Activated CD4-positive, alpha-beta T cell treated with anti-CD3 and anti-CD28 coated beads, Interleukin-2, amount 50 U/mL, for 24 hours (primary cell): ENCODE measurements at regions not wholly inside any gene's neighbourhood (a gene's known extent, or its start where the extent isn't known, plus 50 kb on each side); places are given as distances from the start of the nearest gene placed in this dataset.
"Not testable (repeated sequence)": the region's sequence is repeated elsewhere in the genome, so short reads cannot be mapped to it uniquely, and the experiment has no call there.

Source experiments
- DNase-seq, 2 donors: peaks; one replicate each; pipeline ENCODE4 v3.0.0-alpha.2; 2020; ENCODE audit warnings: low read depth in 1 of 2, low spot score in 1 of 2

- DNase-seq = no peak
Measured at GRCh38 chr13:87453244-87453643, 217.9 kb upstream of the SLITRK5 start.

- DNase-seq = no peak
Measured at GRCh38 chr13:87459419-87459818, 211.8 kb upstream of the SLITRK5 start.

- no peak for DNase-seq
Measured at GRCh38 chr13:87497426-87497825, 173.7 kb upstream of the SLITRK5 start.

- DNase-seq = no peak
Measured at GRCh38 chr13:87498681-87499080, 172.5 kb upstream of the SLITRK5 start.

GRCh38 chr13:87524775-87525174 lies 146.4 kb upstream of the SLITRK5 start:
- DNase-seq = no peak

GRCh38 chr13:87533776-87534175 lies 137.4 kb upstream of the SLITRK5 start:
- no peak for DNase-seq

- no peak for DNase-seq
Measured at GRCh38 chr13:87535911-87536310, 135.3 kb upstream of the SLITRK5 start.

GRCh38 chr13:87536499-87536898 lies 134.7 kb upstream of the SLITRK5 start:
- DNase-seq = no peak

GRCh38 chr13:87536899-87537298 lies 134.3 kb upstream of the SLITRK5 start:
- DNase-seq = no peak

- no peak for DNase-seq
Measured at GRCh38 chr13:87537951-87538350, 133.2 kb upstream of the SLITRK5 start.

GRCh38 chr13:87538366-87539052 lies 132.7 kb upstream of the SLITRK5 start:
- no peak for DNase-seq

GRCh38 chr13:87553142-87553541 lies 118.0 kb upstream of the SLITRK5 start:
- DNase-seq = no peak

GRCh38 chr13:87554045-87554444 lies 117.1 kb upstream of the SLITRK5 start:
- DNase-seq = no peak

- no peak for DNase-seq
Measured at GRCh38 chr13:87557788-87558187, 113.4 kb upstream of the SLITRK5 start.

GRCh38 chr13:87561580-87561979 lies 109.6 kb upstream of the SLITRK5 start:
- DNase-seq = not testable (repeated sequence)

GRCh38 chr13:87570669-87571068 lies 100.5 kb upstream of the SLITRK5 start:
- DNase-seq = no peak

- DNase-seq = no peak
Measured at GRCh38 chr13:87582399-87582798, 88.8 kb upstream of the SLITRK5 start.

- no peak for DNase-seq
Measured at GRCh38 chr13:87590518-87590917, 80.7 kb upstream of the SLITRK5 start.

GRCh38 chr13:87604437-87604836 lies 66.7 kb upstream of the SLITRK5 start:
- DNase-seq = not testable (repeated sequence)

GRCh38 chr13:87607266-87607665 lies 63.9 kb upstream of the SLITRK5 start:
- no peak for DNase-seq

GRCh38 chr13:87614276-87614675 lies 56.9 kb upstream of the SLITRK5 start:
- DNase-seq = no peak
